Right lobe of liver (tissue), 6 donors: ENCODE measurements at regions not wholly inside any gene's neighbourhood (a gene's known extent, or its start where the extent isn't known, plus 50 kb on each side); places are given as distances from the start of the nearest gene placed in this dataset.

Experiments used
- ATAC-seq, 4 donors: fragments of 200-7000 bp; cut with Tn5 transposase; one replicate each; pipeline ENCODE4 v1.9.1; 2020; ENCODE audit warnings: mild to moderate bottlenecking in 4 of 4, moderate library complexity in 4 of 4
- DNase-seq, 3 donors: peaks; one replicate each; pipeline ENCODE4 v3.0.0-alpha.2; 2020
- H3K27ac ChIP-seq, 3 donors: fragments of 200-600 bp; one replicate each; pipeline ENCODE4 v1.8.0; 2022
- H3K27me3 ChIP-seq, 2 donors: fragments of 200-600 bp; one replicate each; pipeline ENCODE4 v1.8.0; 2022
- H3K36me3 ChIP-seq, 4 donors: fragments of 200-600 bp; sonication (generic) in 1 of 4; one replicate each; pipeline versions ENCODE4 v1.5.1 to v1.8.0; 2017 to 2022; ENCODE audit warnings: control low read depth in 1 of 4
- H3K4me1 ChIP-seq, 4 donors: fragments of 200-600 bp; sonication (generic) in 1 of 4; one replicate each; pipeline versions ENCODE4 v1.5.1 to v1.8.0; 2017 to 2022; ENCODE audit warnings: control low read depth in 1 of 4
- H3K4me3 ChIP-seq, 3 donors: fragments of 200-600 bp; one replicate each; pipeline ENCODE4 v1.8.0; 2022
- H3K9me3 ChIP-seq, 4 donors: fragments of 200-600 bp; sonication (generic) in 1 of 4; one replicate each; pipeline versions ENCODE4 v1.5.1 to v1.8.0; 2017 to 2022; ENCODE audit warnings: control low read depth in 1 of 4
- POLR2A ChIP-seq: fragments of 450-650 bp; IDR thresholded peaks from one replicate; pipeline ENCODE4 v1.6.1; 2017; ENCODE audit warnings: antibody characterized with exemption, mild to moderate bottlenecking
- WGBS: methylation state at CpG from one replicate; pipeline ENCODE4 v1.1.6; 2018; ENCODE audit warnings: low coverage, low lambda C conversion rate; ENCODE audit not compliant: insufficient coverage; ENCODE audit errors: missing lambda C conversion rate; 5-methylcytosine and 5-hydroxymethylcytosine counted together
- intact Hi-C, 2 donors: fragments of 100-400 bp; cut with DNase I; formaldehyde crosslinking; loops; one replicate each; pipeline versions ENCODE4 v1.11.2 to v1.14.1; 2022
- TF ChIP-seq, protein P1 (sequence below), 4 donors: fragments of 200-600 bp in 3 of 4; fragments of 450-650 bp in 1 of 4; IDR thresholded peaks; one replicate each; pipeline versions ENCODE4 v1.5.1 to v1.8.0; 2016 to 2022; ENCODE audit warnings: antibody characterized with exemption in 4 of 4, mild to moderate bottlenecking in 2 of 4
- donor health status: DM: no; HTN: yes; CAD: no.
- donor health status: DM: no; HTN: no; CAD: no.
- donor health status: DM: no; HTN: no; CAD: no.
- donor health status: DM: no; HTN: yes; CAD: no.
- donor health status: DM: no; HTN: yes; CAD: no.

DNA sequence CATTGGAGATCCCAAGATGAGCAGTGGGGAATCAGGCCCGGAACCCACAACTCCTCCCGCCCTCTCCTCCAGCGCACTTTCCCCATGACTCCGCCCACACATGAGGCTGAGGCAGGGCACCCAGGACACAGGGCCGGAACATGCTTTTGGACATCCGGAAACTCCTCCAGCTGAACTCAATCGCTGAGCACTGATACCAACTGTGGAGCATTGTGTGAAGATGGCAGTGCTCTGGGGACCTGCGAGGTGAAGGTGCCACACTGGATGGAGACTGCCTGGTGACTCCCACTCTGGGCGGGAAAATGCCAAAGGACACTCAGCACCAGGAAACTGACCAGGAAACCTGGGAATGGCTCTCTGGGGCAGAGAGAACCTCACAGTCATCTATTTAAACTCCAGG, 189.1 kb downstream of the FAM43A start:
- intact Hi-C loops = no loop called here
- no peak for DNase-seq
- WGBS = no CpG with 5 or more reads among the region's 9 CpGs

DNA sequence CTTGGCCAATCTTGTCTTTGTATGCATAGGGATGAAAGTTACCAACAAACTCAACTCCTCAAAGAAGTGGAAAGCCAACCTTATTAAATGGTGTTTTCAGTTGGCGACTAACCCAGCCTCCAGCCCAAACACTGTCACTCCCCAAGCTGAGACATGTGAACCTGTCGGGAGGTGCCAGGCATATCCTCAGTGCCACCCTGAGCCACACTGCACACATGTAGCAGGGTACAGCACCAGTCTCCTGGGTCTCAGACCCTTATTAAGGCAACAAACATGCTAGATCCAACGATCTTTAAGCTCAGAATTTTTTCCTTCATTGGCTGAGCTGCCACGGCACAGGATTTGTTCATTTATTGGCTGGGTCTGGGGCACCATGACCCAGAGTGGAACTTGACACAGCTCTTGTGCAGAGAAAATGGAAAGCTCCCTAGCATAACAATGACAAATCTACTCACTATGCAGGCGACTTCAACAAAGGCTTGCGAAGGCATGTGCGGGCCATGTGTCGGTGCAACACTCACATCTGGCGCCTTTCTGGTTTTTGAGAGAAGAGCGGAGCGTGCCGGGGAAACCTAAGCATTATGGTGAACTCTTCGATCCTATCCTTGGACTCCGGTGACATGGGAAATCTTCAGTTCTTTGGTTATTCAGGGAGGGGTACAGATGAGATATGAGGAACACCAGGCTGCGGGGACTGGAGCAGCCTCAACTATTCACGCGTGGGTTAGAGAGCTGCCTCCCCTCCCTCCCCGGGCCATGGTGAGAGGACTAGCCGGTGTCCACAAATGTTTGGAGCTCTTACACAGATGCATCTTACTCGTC, 190.1 kb downstream of the FAM43A start:
- ATAC-seq = no peak
- intact Hi-C loops = no loop called here
- TF ChIP-seq, protein P1, sequence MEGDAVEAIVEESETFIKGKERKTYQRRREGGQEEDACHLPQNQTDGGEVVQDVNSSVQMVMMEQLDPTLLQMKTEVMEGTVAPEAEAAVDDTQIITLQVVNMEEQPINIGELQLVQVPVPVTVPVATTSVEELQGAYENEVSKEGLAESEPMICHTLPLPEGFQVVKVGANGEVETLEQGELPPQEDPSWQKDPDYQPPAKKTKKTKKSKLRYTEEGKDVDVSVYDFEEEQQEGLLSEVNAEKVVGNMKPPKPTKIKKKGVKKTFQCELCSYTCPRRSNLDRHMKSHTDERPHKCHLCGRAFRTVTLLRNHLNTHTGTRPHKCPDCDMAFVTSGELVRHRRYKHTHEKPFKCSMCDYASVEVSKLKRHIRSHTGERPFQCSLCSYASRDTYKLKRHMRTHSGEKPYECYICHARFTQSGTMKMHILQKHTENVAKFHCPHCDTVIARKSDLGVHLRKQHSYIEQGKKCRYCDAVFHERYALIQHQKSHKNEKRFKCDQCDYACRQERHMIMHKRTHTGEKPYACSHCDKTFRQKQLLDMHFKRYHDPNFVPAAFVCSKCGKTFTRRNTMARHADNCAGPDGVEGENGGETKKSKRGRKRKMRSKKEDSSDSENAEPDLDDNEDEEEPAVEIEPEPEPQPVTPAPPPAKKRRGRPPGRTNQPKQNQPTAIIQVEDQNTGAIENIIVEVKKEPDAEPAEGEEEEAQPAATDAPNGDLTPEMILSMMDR (IDR thresholded peaks at IDR 0.05) = no peak
- no peak for TF ChIP-seq POLR2A
- Histone ChIP-seq H3K9me3 (no peaks in the 10 kb centered on the region), H3K36me3 (no peaks in the 10 kb centered on the region), H3K4me1 (peaks cover 0 to 14% (median 5%) of the 10 kb centered on the region in 4 donors), H3K27ac (no peak overlapping the region), H3K27me3 (no peaks in the 10 kb centered on the region), H3K4me3 (no peak overlapping the region)
- no peak for DNase-seq
- WGBS = 91% methylated on average over 14 of the region's 20 CpGs

More for the DNA sequence above, 189.1 kb downstream of the FAM43A start:
- no peaks in the 10 kb centered on the region for H3K9me3 ChIP-seq
- H3K27ac ChIP-seq = no peak overlapping the region
- TF ChIP-seq POLR2A = no peak
- TF ChIP-seq, protein P1 (IDR thresholded peaks at IDR 0.05) = no peak
- no peak for ATAC-seq
- peaks cover 0 to 19% (median 7%) of the 10 kb centered on the region in 4 donors for H3K4me1 ChIP-seq
- H3K27me3 ChIP-seq = no peaks in the 10 kb centered on the region
- H3K36me3 ChIP-seq = no peaks in the 10 kb centered on the region
- no peak overlapping the region for H3K4me3 ChIP-seq

DNA sequence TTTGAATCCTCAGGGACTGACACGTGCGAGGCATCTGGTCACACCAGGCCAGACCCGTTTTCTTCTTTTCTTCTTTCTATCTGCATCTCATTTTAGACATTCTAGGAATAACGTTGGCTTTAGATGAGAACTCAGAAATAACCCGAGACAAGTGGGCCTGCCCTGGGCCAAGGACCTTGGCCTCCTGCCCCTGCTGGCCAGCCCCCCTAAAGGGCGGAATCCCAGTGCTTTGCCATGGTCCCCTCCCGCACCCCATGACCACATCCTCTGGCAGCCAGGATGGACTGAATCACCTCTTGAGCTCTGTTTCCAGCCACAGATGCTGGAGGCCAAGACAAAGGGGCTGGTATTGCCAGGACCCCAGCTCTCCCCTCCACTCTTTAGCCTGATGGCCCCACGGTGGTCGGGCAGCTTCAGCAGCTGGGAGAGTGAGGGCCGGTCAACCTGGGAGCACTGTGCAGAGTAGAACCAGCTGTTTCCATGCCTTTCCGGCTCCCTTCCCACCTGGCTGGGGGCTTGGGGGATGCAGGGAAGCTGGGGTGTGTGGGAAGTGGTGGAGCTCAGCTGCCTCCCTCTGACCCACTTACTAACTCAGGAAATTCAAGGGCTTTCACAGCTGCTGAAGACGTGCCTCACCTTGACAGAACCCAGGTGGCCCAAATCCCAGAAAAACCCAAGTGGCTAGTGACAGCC, 190.9 kb downstream of the FAM43A start:
- H3K27ac ChIP-seq = no peak overlapping the region
- no peaks in the 10 kb centered on the region for H3K27me3 ChIP-seq
- no peak overlapping the region for H3K4me3 ChIP-seq
- TF ChIP-seq, protein P1 (IDR thresholded peaks at IDR 0.05) = no peak
- TF ChIP-seq POLR2A = no peak
- WGBS = 77% methylated on average over 8 of the region's 12 CpGs
- no peak for DNase-seq
- ATAC-seq = no peak
- intact Hi-C loops = no loop called here
- H3K9me3 ChIP-seq = no peaks in the 10 kb centered on the region
- H3K4me1 ChIP-seq = peaks cover 0 to 7% (median under 1%) of the 10 kb centered on the region in 4 donors
- no peaks in the 10 kb centered on the region for H3K36me3 ChIP-seq

DNA sequence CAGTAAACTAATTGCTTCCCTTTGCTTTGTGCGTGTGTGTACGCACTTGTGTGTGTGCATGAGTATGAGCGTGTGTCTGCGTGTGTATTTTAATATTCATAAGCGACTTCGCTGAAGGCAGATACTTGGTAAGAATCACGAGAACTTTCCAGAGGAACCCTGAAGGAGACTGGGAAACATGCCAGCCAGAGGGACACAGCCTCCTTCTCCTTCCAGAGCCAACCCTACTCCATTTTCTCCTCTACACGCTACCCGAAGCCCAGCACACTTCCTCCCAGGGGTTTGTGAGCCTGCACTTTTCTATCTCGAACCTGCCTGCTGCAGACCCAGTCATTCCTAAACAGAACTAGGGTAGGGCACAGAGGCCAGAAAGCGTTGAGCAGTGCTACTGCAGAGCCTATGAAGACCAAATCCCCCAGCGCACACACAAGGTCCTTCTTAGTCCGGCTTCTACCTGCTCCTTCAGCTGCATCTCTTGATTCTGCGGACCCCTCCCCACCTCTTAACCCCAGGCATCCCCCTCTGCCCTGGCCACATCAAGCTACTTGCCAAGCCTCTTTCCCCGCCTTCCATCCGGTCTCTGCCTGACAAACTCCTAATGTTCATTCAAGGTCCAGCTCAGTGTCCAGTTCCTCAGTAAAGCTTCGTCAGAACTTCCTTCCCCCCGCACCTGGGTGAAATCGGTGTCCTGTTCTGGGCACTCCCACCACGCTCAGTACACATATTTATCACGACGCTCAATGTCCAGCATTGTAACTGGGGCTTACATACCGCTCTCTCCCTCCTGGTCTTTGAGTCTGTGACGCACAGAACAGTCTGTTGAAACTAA, 191.8 kb downstream of the FAM43A start:
- Histone ChIP-seq H3K9me3 (no peaks in the 10 kb centered on the region), H3K36me3 (no peaks in the 10 kb centered on the region), H3K27me3 (no peaks in the 10 kb centered on the region), H3K4me1 (no peaks in the 10 kb centered on the region), H3K4me3 (no peak overlapping the region), H3K27ac (no peak overlapping the region)
- intact Hi-C loops = no loop called here
- DNase-seq (no peak), ATAC-seq (no peak)
- 68% methylated on average over 24 of the region's 24 CpGs for WGBS
- TF ChIP-seq POLR2A = no peak
